NT2/D1 (cell line): ENCODE measurements at regions not wholly inside any gene's neighbourhood (a gene's known extent, or its start where the extent isn't known, plus 50 kb on each side); places are given as distances from the start of the nearest gene placed in this dataset.

Source experiments
- DNase-seq: peaks from one replicate; pipeline ENCODE4 v3.0.0-alpha.2; 2011; ENCODE audit warnings: low read depth, low spot score
- H3K27me3 ChIP-seq: 2 replicates; pipeline ENCODE4 v1.6.0; 2011; ENCODE audit warnings: mild to moderate bottlenecking; ENCODE audit not compliant: insufficient read length, insufficient read depth
- H3K36me3 ChIP-seq: 2 replicates; pipeline ENCODE4 v1.6.1; 2011; ENCODE audit warnings: mild to moderate bottlenecking, low read length, mixed read lengths; ENCODE audit not compliant: insufficient read depth, insufficient read length
- H3K4me1 ChIP-seq: 2 replicates; pipeline ENCODE4 v1.5.1; 2011; ENCODE audit not compliant: insufficient read depth, insufficient read length
- H3K4me3 ChIP-seq: 2 replicates; pipeline ENCODE4 v1.5.1; 2011; ENCODE audit warnings: low read depth; ENCODE audit not compliant: insufficient read length
- H3K9ac ChIP-seq: 2 replicates; pipeline ENCODE4 v1.6.0; 2011; ENCODE audit warnings: low read depth; ENCODE audit not compliant: insufficient read length
- H3K9me3 ChIP-seq: 2 replicates; pipeline ENCODE4 v1.5.1; 2011; ENCODE audit warnings: mild to moderate bottlenecking, low read length; ENCODE audit not compliant: insufficient read depth
- SUZ12 ChIP-seq: IDR thresholded peaks from 2 replicates; pipeline ENCODE4 v1.6.1; 2011; ENCODE audit not compliant: insufficient read length, insufficient read depth; ENCODE audit errors: extremely low read depth
- YY1 ChIP-seq: IDR thresholded peaks from 2 replicates; pipeline ENCODE4 v1.6.1; 2011; ENCODE audit not compliant: insufficient read length, insufficient read depth
- ZNF274 ChIP-seq: IDR thresholded peaks from 2 replicates; pipeline ENCODE4 v1.6.1; 2011; ENCODE audit warnings: mild to moderate bottlenecking, low read depth, low read length

GRCh38 chr7:32336726-32337125 is 153.5 kb downstream of the LSM5 start:
- Histone ChIP-seq H3K27me3 (no peaks in the 10 kb centered on the region), H3K9ac (no peak overlapping the region), H3K9me3 (no peaks in the 10 kb centered on the region), H3K4me1 (no peaks in the 10 kb centered on the region), H3K36me3 (no peaks in the 10 kb centered on the region), H3K4me3 (no peak overlapping the region)
- no peak for DNase-seq
- TF ChIP-seq SUZ12: no peak
- no peak for TF ChIP-seq ZNF274
- no peak for TF ChIP-seq YY1

GRCh38 chr7:32335107-32335506 is 155.1 kb downstream of the LSM5 start:
- no peak for TF ChIP-seq YY1
- no peak for TF ChIP-seq SUZ12
- no peak for TF ChIP-seq ZNF274
- H3K4me3 ChIP-seq: no peak overlapping the region
- no peaks in the 10 kb centered on the region for H3K4me1 ChIP-seq
- DNase-seq: no peak
- H3K27me3 ChIP-seq: no peaks in the 10 kb centered on the region
- H3K9me3 ChIP-seq: no peaks in the 10 kb centered on the region
- H3K36me3 ChIP-seq: no peaks in the 10 kb centered on the region
- H3K9ac ChIP-seq: no peak overlapping the region

- no peaks in the 10 kb centered on the region for H3K27me3 ChIP-seq
- no peaks in the 10 kb centered on the region for H3K36me3 ChIP-seq
- H3K4me1 ChIP-seq: no peaks in the 10 kb centered on the region
- no peaks in the 10 kb centered on the region for H3K9me3 ChIP-seq
- DNase-seq: no peak
- TF ChIP-seq SUZ12: no peak
- TF ChIP-seq YY1: no peak
- TF ChIP-seq ZNF274: no peak
- H3K4me3 ChIP-seq: no peak overlapping the region
- no peak overlapping the region for H3K9ac ChIP-seq
Observed at GRCh38 chr7:32330602-32331001, 159.6 kb downstream of the LSM5 start.

GRCh38 chr7:32326078-32326477 is 164.1 kb downstream of the LSM5 start:
- no peak for DNase-seq
- no peaks in the 10 kb centered on the region for H3K27me3 ChIP-seq
- no peaks in the 10 kb centered on the region for H3K36me3 ChIP-seq
- H3K9ac ChIP-seq: no peak overlapping the region
- no peak overlapping the region for H3K4me3 ChIP-seq
- no peak for TF ChIP-seq ZNF274
- no peak for TF ChIP-seq YY1
- no peak for TF ChIP-seq SUZ12
- no peaks in the 10 kb centered on the region for H3K4me1 ChIP-seq
- no peaks in the 10 kb centered on the region for H3K9me3 ChIP-seq

- peaks cover 2% of the 10 kb centered on the region for H3K27me3 ChIP-seq
- no peaks in the 10 kb centered on the region for H3K36me3 ChIP-seq
- no peak overlapping the region for H3K4me3 ChIP-seq
- DNase-seq: no peak
- TF ChIP-seq YY1: no peak
- TF ChIP-seq ZNF274: no peak
- no peak for TF ChIP-seq SUZ12
- no peak overlapping the region for H3K9ac ChIP-seq
- H3K4me1 ChIP-seq: no peaks in the 10 kb centered on the region
- H3K9me3 ChIP-seq: no peaks in the 10 kb centered on the region
Observed at GRCh38 chr7:32323712-32324111, 166.5 kb downstream of the LSM5 start.

GRCh38 chr7:32319012-32319382 is 171.2 kb downstream of the LSM5 start:
- no peak for DNase-seq
- H3K4me1 ChIP-seq: no peaks in the 10 kb centered on the region
- H3K9me3 ChIP-seq: no peaks in the 10 kb centered on the region
- H3K36me3 ChIP-seq: no peaks in the 10 kb centered on the region
- no peak overlapping the region for H3K4me3 ChIP-seq
- H3K9ac ChIP-seq: no peak overlapping the region
- TF ChIP-seq ZNF274 (no peak), YY1 (no peak), SUZ12 (no peak)
- peaks cover 2% of the 10 kb centered on the region for H3K27me3 ChIP-seq

GRCh38 chr7:32318300-32319011 is 171.7 kb downstream of the LSM5 start:
- Histone ChIP-seq H3K9ac (no peak overlapping the region), H3K36me3 (no peaks in the 10 kb centered on the region), H3K9me3 (no peaks in the 10 kb centered on the region), H3K4me1 (no peaks in the 10 kb centered on the region), H3K4me3 (no peak overlapping the region), H3K27me3 (peaks cover 2% of the 10 kb centered on the region)
- DNase-seq: no peak
- TF ChIP-seq ZNF274 (no peak), YY1 (no peak), SUZ12 (no peak)

- TF ChIP-seq ZNF274 (no peak), YY1 (no peak)
- Histone ChIP-seq H3K4me3 (no peak overlapping the region), H3K9ac (no peak overlapping the region), H3K36me3 (no peaks in the 10 kb centered on the region), H3K27me3 (peaks cover 2% of the 10 kb centered on the region), H3K4me1 (no peaks in the 10 kb centered on the region), H3K9me3 (no peaks in the 10 kb centered on the region)
- no peak for DNase-seq
Observed at GRCh38 chr7:32316839-32317238, 173.3 kb downstream of the LSM5 start.
